OCI-LY1 (cell line): ENCODE measurements at regions not wholly inside any gene's neighbourhood (a gene's known extent, or its start where the extent isn't known, plus 50 kb on each side); places are given as distances from the start of the nearest gene placed in this dataset.

ENCODE experiments used
- CTCF ChIP-seq: fragments of 200-600 bp; sonication (generic), shearing (Covaris generic); IDR thresholded peaks from 2 replicates; pipeline ENCODE4 v1.5.1; 2017; ENCODE audit warnings: mild to moderate bottlenecking, antibody characterized with exemption, low read length, moderate library complexity, mixed read lengths
- EZH2 ChIP-seq: fragments of 200-600 bp; sonication (generic), shearing (Covaris generic); IDR thresholded peaks from 2 replicates; pipeline ENCODE4 v1.8.0; 2017; ENCODE audit warnings: borderline replicate concordance, mixed run types, mild to moderate bottlenecking, antibody characterized with exemption, low read length, moderate library complexity, mixed read lengths

- TF ChIP-seq CTCF, result no peak
- no peak for TF ChIP-seq EZH2
Observed at GRCh38 chr18:71105078-71105819, 816.4 kb downstream of the SOCS6 start.
